ENCODE measurements at regions not wholly inside any gene's neighbourhood (a gene's known extent, or its start where the extent isn't known, plus 50 kb on each side); places are given as distances from the start of the nearest gene placed in this dataset.

GRCh38 chr2:83650161-83650560 lies 808.9 kb downstream of the SUCLG1 start:
- Histone ChIP-seq H3K4me3 (no peak overlapping the region), H3K36me3 (no peaks in the 10 kb centered on the region), H3K27me3 (no peaks in the 10 kb centered on the region), H3K4me1 (no peaks in the 10 kb centered on the region), H3K27ac (no peak overlapping the region), H3K9me3 (no peaks in the 10 kb centered on the region)
- WGBS = 40% methylated on average over 2 of the region's 2 CpGs
- TF ChIP-seq EP300 (IDR thresholded peaks at IDR 0.05) = no peak
- DNase-seq (ENCODE audit: low spot score in 2 of 2) = no peak

GRCh38 chr2:83640506-83640905 lies 818.6 kb downstream of the SUCLG1 start:
- H3K36me3 ChIP-seq = no peaks in the 10 kb centered on the region
- no peaks in the 10 kb centered on the region for H3K4me1 ChIP-seq
- H3K9me3 ChIP-seq = no peaks in the 10 kb centered on the region
- no peak overlapping the region for H3K27ac ChIP-seq
- no peaks in the 10 kb centered on the region for H3K27me3 ChIP-seq
- DNase-seq (ENCODE audit: low spot score in 2 of 2) = no peak
- no peak for TF ChIP-seq CTCF (IDR thresholded peaks at IDR 0.05)
- TF ChIP-seq POLR2AphosphoS5 (IDR thresholded peaks at IDR 0.05) = no peak
- TF ChIP-seq EP300 (IDR thresholded peaks at IDR 0.05) = no peak
- no peak for TF ChIP-seq POLR2A (IDR thresholded peaks at IDR 0.05)
- H3K4me3 ChIP-seq = no peak overlapping the region

- no peak for TF ChIP-seq POLR2A (IDR thresholded peaks at IDR 0.05)
- TF ChIP-seq POLR2AphosphoS5 (IDR thresholded peaks at IDR 0.05) = no peak
- no peak for TF ChIP-seq EP300 (IDR thresholded peaks at IDR 0.05)
- TF ChIP-seq CTCF (IDR thresholded peaks at IDR 0.05) = no peak
- H3K4me3 ChIP-seq = no peak overlapping the region
- no peak for DNase-seq (ENCODE audit: low spot score in 2 of 2)
- WGBS = 56% methylated on average over 2 of the region's 2 CpGs
- no peaks in the 10 kb centered on the region for H3K36me3 ChIP-seq
- no peaks in the 10 kb centered on the region for H3K27me3 ChIP-seq
- no peak overlapping the region for H3K27ac ChIP-seq
- no peaks in the 10 kb centered on the region for H3K4me1 ChIP-seq
- no peaks in the 10 kb centered on the region for H3K9me3 ChIP-seq
Measured at GRCh38 chr2:83633423-83633822, 825.7 kb downstream of the SUCLG1 start.

GRCh38 chr2:83630351-83630750 lies 828.7 kb downstream of the SUCLG1 start:
- Histone ChIP-seq H3K27me3 (no peaks in the 10 kb centered on the region), H3K4me1 (no peaks in the 10 kb centered on the region), H3K36me3 (no peaks in the 10 kb centered on the region), H3K27ac (no peak overlapping the region), H3K9me3 (no peaks in the 10 kb centered on the region), H3K4me3 (no peak overlapping the region)
- TF ChIP-seq POLR2A (IDR thresholded peaks at IDR 0.05) (no peak), CTCF (IDR thresholded peaks at IDR 0.05) (no peak), POLR2AphosphoS5 (IDR thresholded peaks at IDR 0.05) (no peak), EP300 (IDR thresholded peaks at IDR 0.05) (no peak)
- WGBS = 86% methylated on average over 2 of the region's 2 CpGs
- no peak for DNase-seq (ENCODE audit: low spot score in 2 of 2)

- H3K27ac ChIP-seq = no peak overlapping the region
- TF ChIP-seq POLR2A (IDR thresholded peaks at IDR 0.05) (no peak), POLR2AphosphoS5 (IDR thresholded peaks at IDR 0.05) (no peak), EP300 (IDR thresholded peaks at IDR 0.05) (no peak), CTCF (IDR thresholded peaks at IDR 0.05) (no peak)
- WGBS = 76% methylated on average over 4 of the region's 4 CpGs
Measured at GRCh38 chr2:83615511-83615910, 843.6 kb downstream of the SUCLG1 start.

GRCh38 chr2:83613178-83613577 lies 845.9 kb downstream of the SUCLG1 start:
- TF ChIP-seq POLR2A (IDR thresholded peaks at IDR 0.05) (no peak), EP300 (IDR thresholded peaks at IDR 0.05) (no peak)
- Histone ChIP-seq H3K27me3 (no peaks in the 10 kb centered on the region), H3K4me3 (no peak overlapping the region), H3K9me3 (peaks cover 8% of the 10 kb centered on the region), H3K4me1 (no peaks in the 10 kb centered on the region), H3K27ac (no peak overlapping the region), H3K36me3 (no peaks in the 10 kb centered on the region)
- WGBS = 80% methylated on average over 1 of the region's 1 CpG
- no peak for DNase-seq (ENCODE audit: low spot score in 2 of 2)

More at GRCh38 chr2:83615511-83615910, 843.6 kb downstream of the SUCLG1 start:
- Histone ChIP-seq H3K4me3 (no peak overlapping the region), H3K36me3 (no peaks in the 10 kb centered on the region), H3K9me3 (no peaks in the 10 kb centered on the region), H3K4me1 (no peaks in the 10 kb centered on the region), H3K27me3 (no peaks in the 10 kb centered on the region)
- DNase-seq (ENCODE audit: low spot score in 2 of 2) = no peak
